ENCODE measurements at regions not wholly inside any gene's neighbourhood (a gene's known extent, or its start where the extent isn't known, plus 50 kb on each side); places are given as distances from the start of the nearest gene placed in this dataset.

GRCh38 chr5:2607598-2607997 is 143.9 kb downstream of the IRX2 start:
- TF ChIP-seq CTCF (IDR thresholded peaks at IDR 0.05; ENCODE audit: low read depth, low read length) (no peak), EZH2phosphoT487 (IDR thresholded peaks at IDR 0.05; ENCODE audit: low read depth) (no peak)
- no peak overlapping the region for H2AFZ ChIP-seq (ENCODE audit: low read depth, low read length)
- H4K20me1 ChIP-seq (ENCODE audit: insufficient read depth, low read length) = no peaks in the 10 kb centered on the region
- H3K4me1 ChIP-seq (ENCODE audit: low read length) = no peaks in the 10 kb centered on the region
- H3K4me2 ChIP-seq (ENCODE audit: low read length) = no peak overlapping the region
- no peaks in the 10 kb centered on the region for H3K9me3 ChIP-seq (ENCODE audit: insufficient read depth, low read length)
- H3K79me2 ChIP-seq (ENCODE audit: low read length) = no peaks in the 10 kb centered on the region
- H3K9ac ChIP-seq (ENCODE audit: low read length) = no peak overlapping the region
- H3K27ac ChIP-seq (ENCODE audit: low read length) = no peak overlapping the region
- H3K27me3 ChIP-seq (ENCODE audit: low read depth, low read length) = no peaks in the 10 kb centered on the region
- H3K36me3 ChIP-seq (replicated peaks; ENCODE audit: low read depth, low read length) = no peaks in the 10 kb centered on the region
- no peak overlapping the region for H3K4me3 ChIP-seq (ENCODE audit: low read length)

- H3K4me1 ChIP-seq (ENCODE audit: low read length) = no peaks in the 10 kb centered on the region
- no peak overlapping the region for H2AFZ ChIP-seq (ENCODE audit: low read depth, low read length)
- no peaks in the 10 kb centered on the region for H3K36me3 ChIP-seq (replicated peaks; ENCODE audit: low read depth, low read length)
- H3K27ac ChIP-seq (ENCODE audit: low read length) = no peak overlapping the region
- H3K4me2 ChIP-seq (ENCODE audit: low read length) = no peak overlapping the region
- TF ChIP-seq CTCF (IDR thresholded peaks at IDR 0.05; ENCODE audit: low read depth, low read length) (no peak), EZH2phosphoT487 (IDR thresholded peaks at IDR 0.05; ENCODE audit: low read depth) (no peak)
- H3K79me2 ChIP-seq (ENCODE audit: low read length) = no peaks in the 10 kb centered on the region
- no peaks in the 10 kb centered on the region for H3K9me3 ChIP-seq (ENCODE audit: insufficient read depth, low read length)
- no peaks in the 10 kb centered on the region for H3K27me3 ChIP-seq (ENCODE audit: low read depth, low read length)
- no peak overlapping the region for H3K9ac ChIP-seq (ENCODE audit: low read length)
- no peak overlapping the region for H3K4me3 ChIP-seq (ENCODE audit: low read length)
- no peaks in the 10 kb centered on the region for H4K20me1 ChIP-seq (ENCODE audit: insufficient read depth, low read length)
These were observed 148.3 kb downstream of the IRX2 start for GRCh38 chr5:2603272-2603575.

GRCh38 chr5:2602451-2603271 is 148.8 kb downstream of the IRX2 start:
- H4K20me1 ChIP-seq (ENCODE audit: insufficient read depth, low read length) = no peaks in the 10 kb centered on the region
- H3K4me2 ChIP-seq (ENCODE audit: low read length) = no peak overlapping the region
- no peak overlapping the region for H3K27ac ChIP-seq (ENCODE audit: low read length)
- H2AFZ ChIP-seq (ENCODE audit: low read depth, low read length) = no peak overlapping the region
- no peaks in the 10 kb centered on the region for H3K79me2 ChIP-seq (ENCODE audit: low read length)
- H3K9me3 ChIP-seq (ENCODE audit: insufficient read depth, low read length) = no peaks in the 10 kb centered on the region
- no peak overlapping the region for H3K4me3 ChIP-seq (ENCODE audit: low read length)
- H3K36me3 ChIP-seq (replicated peaks; ENCODE audit: low read depth, low read length) = no peaks in the 10 kb centered on the region
- H3K4me1 ChIP-seq (ENCODE audit: low read length) = no peaks in the 10 kb centered on the region
- no peak overlapping the region for H3K9ac ChIP-seq (ENCODE audit: low read length)
- no peaks in the 10 kb centered on the region for H3K27me3 ChIP-seq (ENCODE audit: low read depth, low read length)
- TF ChIP-seq EZH2phosphoT487 (IDR thresholded peaks at IDR 0.05; ENCODE audit: low read depth) = no peak
- TF ChIP-seq CTCF (IDR thresholded peaks at IDR 0.05; ENCODE audit: low read depth, low read length) = no peak

- H3K4me2 ChIP-seq (ENCODE audit: low read length) = no peak overlapping the region
These were observed 153.0 kb downstream of the IRX2 start for GRCh38 chr5:2598503-2598902.

More at GRCh38 chr5:2598503-2598902, 153.0 kb downstream of the IRX2 start:
- Histone ChIP-seq H3K4me1 (ENCODE audit: low read length) (no peaks in the 10 kb centered on the region), H3K36me3 (replicated peaks; ENCODE audit: low read depth, low read length) (no peaks in the 10 kb centered on the region), H3K4me3 (ENCODE audit: low read length) (no peak overlapping the region), H4K20me1 (ENCODE audit: insufficient read depth, low read length) (no peaks in the 10 kb centered on the region), H3K27me3 (ENCODE audit: low read depth, low read length) (no peaks in the 10 kb centered on the region), H3K79me2 (ENCODE audit: low read length) (no peaks in the 10 kb centered on the region), H3K27ac (ENCODE audit: low read length) (no peak overlapping the region), H3K9ac (ENCODE audit: low read length) (no peak overlapping the region), H3K9me3 (ENCODE audit: insufficient read depth, low read length) (no peaks in the 10 kb centered on the region), H2AFZ (ENCODE audit: low read depth, low read length) (no peak overlapping the region)
- TF ChIP-seq EZH2phosphoT487 (IDR thresholded peaks at IDR 0.05; ENCODE audit: low read depth) (no peak), CTCF (IDR thresholded peaks at IDR 0.05; ENCODE audit: low read depth, low read length) (no peak)

Data from OCI-LY3 (cell line).